T-cell (primary cell): ENCODE measurements at regions not wholly inside any gene's neighbourhood (a gene's known extent, or its start where the extent isn't known, plus 50 kb on each side); places are given as distances from the start of the nearest gene placed in this dataset.

Experiments used
- ATAC-seq, 4 experiments: fragments of 200-7000 bp in 3 of 4; fragments of 150-1000 bp in 1 of 4; cut with Tn5 transposase; replicated peaks in 1 of 4; 1 replicate in 3 of 4; 2 replicates in 1 of 4; pipeline ENCODE4 v1.10.0; 2021; ENCODE audit warnings: moderate library complexity in 3 of 4, mild to moderate bottlenecking in 2 of 4, moderate number of reproducible peaks in 1 of 4
- CTCF ChIA-PET, 2 donors: fragments of 300-600 bp; sonication (Branson Sonifier 250); formaldehyde crosslinking; loops; one replicate each; lab custom pipeline; 2022; ENCODE audit warnings: antibody characterized with exemption in 2 of 2; lab: Charles Lee
- POLR2A ChIA-PET, 2 donors: fragments of 300-600 bp; sonication (Branson Sonifier 250); formaldehyde crosslinking; loops; one replicate each; lab custom pipeline; 2022; ENCODE audit warnings: antibody characterized with exemption in 2 of 2; lab: Charles Lee
- DNase-seq, 35 experiments: peaks; one replicate each; pipeline versions ENCODE4 v3.0.0 to v3.0.0-alpha.2; 2013 to 2023
- H3K27ac ChIP-seq: one replicate; pipeline ENCODE4 v1.5.1; 2013; ENCODE audit warnings: low read length
- H3K27me3 ChIP-seq, 2 experiments: replicated peaks in 1 of 2; 1 replicate in 1 of 2; 2 replicates in 1 of 2; pipeline versions ENCODE4 v1.6.1 to v1.7.0; 2013; ENCODE audit warnings: low read length in 1 of 2, mixed read lengths in 1 of 2; ENCODE audit not compliant: control insufficient read depth in 2 of 2, insufficient read depth in 2 of 2; ENCODE audit errors: extremely low read depth in 1 of 2
- H3K36me3 ChIP-seq, 2 donors: 1 replicate in 1 of 2; 2 replicates in 1 of 2; pipeline versions ENCODE4 v1.6.1 to v1.7.0; 2013; ENCODE audit warnings: low read length in 1 of 2; ENCODE audit not compliant: control insufficient read depth in 2 of 2, insufficient read depth in 1 of 2; ENCODE audit errors: extremely low read depth in 1 of 2
- H3K4me1 ChIP-seq, 2 experiments: 1 replicate in 1 of 2; 2 replicates in 1 of 2; pipeline versions ENCODE4 v1.6.1 to v1.7.0; 2013; ENCODE audit warnings: low read length in 2 of 2, mixed read lengths in 1 of 2; ENCODE audit not compliant: insufficient read depth in 2 of 2, control insufficient read depth in 1 of 2; ENCODE audit errors: extremely low read depth in 1 of 2
- H3K4me3 ChIP-seq, 2 donors: 1 replicate in 1 of 2; 2 replicates in 1 of 2; pipeline versions ENCODE4 v1.5.1 to v1.7.0; 2013; ENCODE audit warnings: mild to moderate bottlenecking in 2 of 2, low read length in 1 of 2, moderate library complexity in 1 of 2; ENCODE audit not compliant: control insufficient read depth in 1 of 2; ENCODE audit errors: extremely low read depth in 1 of 2
- H3K9me3 ChIP-seq: 2 replicates; pipeline ENCODE4 v1.7.0; 2013
- H3K27ac Mint-ChIP-seq, 2 donors: one replicate each; pipeline ENCODE4 v1.8.0; 2020 to 2021; ENCODE audit warnings: mild to moderate bottlenecking in 2 of 2, mixed read lengths in 2 of 2
- H3K27me3 Mint-ChIP-seq, 2 donors: one replicate each; pipeline ENCODE4 v1.8.0; 2021 to 2022; ENCODE audit warnings: mixed read lengths in 2 of 2
- H3K36me3 Mint-ChIP-seq: one replicate; pipeline ENCODE4 v1.8.0; 2021; ENCODE audit warnings: mixed read lengths
- H3K4me1 Mint-ChIP-seq, 3 donors: one replicate each; pipeline ENCODE4 v1.8.0; 2020 to 2022; ENCODE audit warnings: mixed read lengths in 3 of 3, mild to moderate bottlenecking in 1 of 3
- H3K4me3 Mint-ChIP-seq, 3 donors: one replicate each; pipeline ENCODE4 v1.8.0; 2020 to 2022; ENCODE audit warnings: mild to moderate bottlenecking in 3 of 3, mixed read lengths in 3 of 3, moderate library complexity in 3 of 3
- H3K9me3 Mint-ChIP-seq, 3 donors: one replicate each; pipeline ENCODE4 v1.8.0; 2020 to 2022; ENCODE audit warnings: mixed read lengths in 3 of 3
- WGBS: methylation state at CpG from one replicate; pipeline ENCODE4 v1.1.5; 2013; ENCODE audit warnings: missing lambda C conversion rate; ENCODE audit not compliant: insufficient coverage; 5-methylcytosine and 5-hydroxymethylcytosine counted together

GRCh38 chr7:115078851-115079250, 157.0 kb downstream of the MDFIC start:
- ATAC-seq (no peak), DNase-seq (no peak)
- Histone ChIP-seq H3K4me3 (no peak overlapping the region), H3K9me3 (no peaks in the 10 kb centered on the region), H3K4me1 (no peaks in the 10 kb centered on the region), H3K27me3 (no peaks in the 10 kb centered on the region), H3K27ac (no peak overlapping the region), H3K36me3 (no peaks in the 10 kb centered on the region)
- Mint-ChIP-seq H3K27ac (no peak overlapping the region), H3K9me3 (no peaks in the 10 kb centered on the region), H3K4me1 (peaks cover 0 to 4% (median 0%) of the 10 kb centered on the region in 3 donors), H3K4me3 (no peak overlapping the region), H3K27me3 (no peaks in the 10 kb centered on the region), H3K36me3 (peaks cover 4% of the 10 kb centered on the region)
- ChIA-PET CTCF (no interaction called here), POLR2A (no interaction called here)
- WGBS = no CpG with 5 or more reads among the region's 1 CpG

- H3K36me3 ChIP-seq = no peaks in the 10 kb centered on the region
- H3K4me3 Mint-ChIP-seq = no peak overlapping the region
- H3K4me1 Mint-ChIP-seq = peaks cover 0 to 4% (median 0%) of the 10 kb centered on the region in 3 donors
- H3K27ac Mint-ChIP-seq = no peak overlapping the region
- POLR2A ChIA-PET = no interaction called here
- H3K4me1 ChIP-seq = no peaks in the 10 kb centered on the region
- no peaks in the 10 kb centered on the region for H3K27me3 ChIP-seq
- no peak overlapping the region for H3K4me3 ChIP-seq
- no peaks in the 10 kb centered on the region for H3K27me3 Mint-ChIP-seq
- H3K9me3 ChIP-seq = no peaks in the 10 kb centered on the region
- H3K36me3 Mint-ChIP-seq = peaks cover 4% of the 10 kb centered on the region
- no peak overlapping the region for H3K27ac ChIP-seq
- CTCF ChIA-PET = no interaction called here
- DNase-seq = no peak
- ATAC-seq = no peak
- H3K9me3 Mint-ChIP-seq = no peaks in the 10 kb centered on the region
Observed at GRCh38 chr7:115078386-115078785, 156.5 kb downstream of the MDFIC start.

GRCh38 chr7:115070311-115070710, 148.4 kb downstream of the MDFIC start:
- Histone ChIP-seq H3K9me3 (no peaks in the 10 kb centered on the region), H3K4me1 (no peaks in the 10 kb centered on the region), H3K27ac (no peak overlapping the region), H3K4me3 (no peak overlapping the region), H3K27me3 (no peaks in the 10 kb centered on the region), H3K36me3 (no peaks in the 10 kb centered on the region)
- ATAC-seq = no peak
- Mint-ChIP-seq H3K9me3 (peaks cover 0 to 3% (median 0%) of the 10 kb centered on the region in 3 donors), H3K27ac (no peak overlapping the region), H3K4me3 (no peak overlapping the region), H3K27me3 (no peaks in the 10 kb centered on the region), H3K4me1 (peaks cover 0 to 4% (median 2%) of the 10 kb centered on the region in 3 donors), H3K36me3 (no peaks in the 10 kb centered on the region)
- ChIA-PET CTCF (interaction anchor here in 1 of 2 donors (1.3 kb wide), 1 partner anchor 9 kb away, joined by 3 read pairs; no protein-coding TSS in a partner anchor), POLR2A (no interaction called here)
- no peak for DNase-seq
- 60% methylated on average over 1 of the region's 1 CpG for WGBS
